BLaER1 treated with 17β-estradiol and CSF1 and Interleukin-3, amounts not matched to agents 10 nM and 100 nM (cell line): ENCODE measurements at regions not wholly inside any gene's neighbourhood (a gene's known extent, or its start where the extent isn't known, plus 50 kb on each side); places are given as distances from the start of the nearest gene placed in this dataset.

Experiments
- H3K27ac ChIP-seq, 11 experiments: shearing (Covaris generic); formaldehyde crosslinking; 2 replicates each; pipeline ENCODE4 v1.8.1; 2022
- H3K27me3 ChIP-seq, 11 experiments: shearing (Covaris generic); formaldehyde crosslinking; 2 replicates each; pipeline ENCODE4 v1.8.1; 2022
- H3K36me3 ChIP-seq, 11 experiments: shearing (Covaris generic); formaldehyde crosslinking; 2 replicates each; pipeline ENCODE4 v1.8.1; 2022
- H3K4me1 ChIP-seq, 10 experiments: shearing (Covaris generic); formaldehyde crosslinking; 2 replicates each; pipeline ENCODE4 v1.8.1; 2022
- H3K4me2 ChIP-seq, 11 experiments: shearing (Covaris generic); formaldehyde crosslinking; 2 replicates each; pipeline ENCODE4 v1.8.1; 2022
- H3K4me3 ChIP-seq, 10 experiments: shearing (Covaris generic); formaldehyde crosslinking; 2 replicates each; pipeline ENCODE4 v1.8.1; 2022
- H3K9ac ChIP-seq, 11 experiments: shearing (Covaris generic); formaldehyde crosslinking; 2 replicates each; pipeline ENCODE4 v1.8.1; 2022
- H3K9me3 ChIP-seq, 11 experiments: shearing (Covaris generic); formaldehyde crosslinking; replicated peaks in 1 of 11; 2 replicates each; pipeline ENCODE4 v1.8.1; 2022
- H4K20me1 ChIP-seq, 11 experiments: shearing (Covaris generic); formaldehyde crosslinking; 2 replicates each; pipeline ENCODE4 v1.8.1; 2022
- Cebpa-rat ChIP-seq, 11 experiments: shearing (Covaris generic); IDR thresholded peaks; 2 replicates each; pipeline ENCODE4 v1.8.1; 2022

- H3K36me3 ChIP-seq: no peaks in the 10 kb centered on the region
- TF ChIP-seq Cebpa-rat (IDR thresholded peaks at IDR 0.05): no peak
- H3K4me2 ChIP-seq: no peak overlapping the region
- no peaks in the 10 kb centered on the region for H3K4me1 ChIP-seq
- H3K4me3 ChIP-seq: no peak overlapping the region
- H4K20me1 ChIP-seq: no peaks in the 10 kb centered on the region
- H3K9ac ChIP-seq: no peak overlapping the region
- no peaks in the 10 kb centered on the region for H3K27me3 ChIP-seq
- H3K27ac ChIP-seq: no peak overlapping the region
- peaks cover 0 to 9% (median 0%) of the 10 kb centered on the region in 11 experiments; a peak in 2 of 22 replicates for H3K9me3 ChIP-seq
Observed at GRCh38 chr4:62293551-62293950, 1093.4 kb downstream of the ADGRL3 start.

GRCh38 chr4:62292911-62293310 lies 1092.8 kb downstream of the ADGRL3 start:
- H3K9me3 ChIP-seq: peaks cover 0 to 9% (median 0%) of the 10 kb centered on the region in 11 experiments; a peak in 2 of 22 replicates
- no peak overlapping the region for H3K4me3 ChIP-seq
- no peaks in the 10 kb centered on the region for H3K4me1 ChIP-seq
- no peak overlapping the region for H3K27ac ChIP-seq
- H3K9ac ChIP-seq: no peak overlapping the region
- H4K20me1 ChIP-seq: no peaks in the 10 kb centered on the region
- no peak overlapping the region for H3K4me2 ChIP-seq
- H3K27me3 ChIP-seq: no peaks in the 10 kb centered on the region
- TF ChIP-seq Cebpa-rat (IDR thresholded peaks at IDR 0.05): no peak
- H3K36me3 ChIP-seq: no peaks in the 10 kb centered on the region

- Histone ChIP-seq H3K27me3 (no peaks in the 10 kb centered on the region), H3K4me2 (no peak overlapping the region), H3K4me1 (no peaks in the 10 kb centered on the region), H3K4me3 (no peak overlapping the region), H3K27ac (no peak overlapping the region), H3K36me3 (no peaks in the 10 kb centered on the region), H3K9ac (no peak overlapping the region), H3K9me3 (no peaks in the 10 kb centered on the region), H4K20me1 (no peaks in the 10 kb centered on the region)
- no peak for TF ChIP-seq Cebpa-rat (IDR thresholded peaks at IDR 0.05)
Observed at GRCh38 chr4:62288808-62289541, 1088.8 kb downstream of the ADGRL3 start.

- H3K9me3 ChIP-seq: no peaks in the 10 kb centered on the region
- no peak for TF ChIP-seq Cebpa-rat (IDR thresholded peaks at IDR 0.05)
- no peak overlapping the region for H3K9ac ChIP-seq
- H3K36me3 ChIP-seq: no peaks in the 10 kb centered on the region
- H3K4me2 ChIP-seq: no peak overlapping the region
- no peak overlapping the region for H3K4me3 ChIP-seq
- H3K4me1 ChIP-seq: no peaks in the 10 kb centered on the region
- no peak overlapping the region for H3K27ac ChIP-seq
- H4K20me1 ChIP-seq: no peaks in the 10 kb centered on the region
- no peaks in the 10 kb centered on the region for H3K27me3 ChIP-seq
Observed at GRCh38 chr4:62285026-62285425, 1084.9 kb downstream of the ADGRL3 start.

- H3K4me3 ChIP-seq: no peak overlapping the region
- no peaks in the 10 kb centered on the region for H3K4me1 ChIP-seq
- no peak overlapping the region for H3K9ac ChIP-seq
- H4K20me1 ChIP-seq: no peaks in the 10 kb centered on the region
- H3K27ac ChIP-seq: no peak overlapping the region
- H3K9me3 ChIP-seq: no peaks in the 10 kb centered on the region
- no peak overlapping the region for H3K4me2 ChIP-seq
- no peak for TF ChIP-seq Cebpa-rat (IDR thresholded peaks at IDR 0.05)
- no peaks in the 10 kb centered on the region for H3K27me3 ChIP-seq
- no peaks in the 10 kb centered on the region for H3K36me3 ChIP-seq
Observed at GRCh38 chr4:62279689-62280088, 1079.6 kb downstream of the ADGRL3 start.

- no peaks in the 10 kb centered on the region for H3K9me3 ChIP-seq
- no peaks in the 10 kb centered on the region for H3K27me3 ChIP-seq
- no peaks in the 10 kb centered on the region for H3K4me1 ChIP-seq
- no peaks in the 10 kb centered on the region for H3K36me3 ChIP-seq
- no peak overlapping the region for H3K4me3 ChIP-seq
- H3K9ac ChIP-seq: no peak overlapping the region
- no peaks in the 10 kb centered on the region for H4K20me1 ChIP-seq
- H3K27ac ChIP-seq: no peak overlapping the region
- no peak for TF ChIP-seq Cebpa-rat (IDR thresholded peaks at IDR 0.05)
- H3K4me2 ChIP-seq: no peak overlapping the region
Observed at GRCh38 chr4:62275470-62275869, 1075.3 kb downstream of the ADGRL3 start.

GRCh38 chr4:62274782-62275181 lies 1074.7 kb downstream of the ADGRL3 start:
- Histone ChIP-seq H3K27ac (no peak overlapping the region), H3K36me3 (no peaks in the 10 kb centered on the region), H4K20me1 (no peaks in the 10 kb centered on the region), H3K9me3 (no peaks in the 10 kb centered on the region), H3K9ac (no peak overlapping the region), H3K27me3 (no peaks in the 10 kb centered on the region), H3K4me2 (no peak overlapping the region), H3K4me1 (no peaks in the 10 kb centered on the region), H3K4me3 (no peak overlapping the region)
- TF ChIP-seq Cebpa-rat (IDR thresholded peaks at IDR 0.05): no peak

- no peak for TF ChIP-seq Cebpa-rat (IDR thresholded peaks at IDR 0.05)
- Histone ChIP-seq H3K4me2 (no peak overlapping the region), H3K4me3 (no peak overlapping the region), H3K36me3 (no peaks in the 10 kb centered on the region), H3K9me3 (no peaks in the 10 kb centered on the region), H3K27me3 (no peaks in the 10 kb centered on the region), H4K20me1 (no peaks in the 10 kb centered on the region), H3K4me1 (no peaks in the 10 kb centered on the region), H3K27ac (no peak overlapping the region), H3K9ac (no peak overlapping the region)
Observed at GRCh38 chr4:62271107-62271506, 1071.0 kb downstream of the ADGRL3 start.

GRCh38 chr4:62269918-62270317 lies 1069.8 kb downstream of the ADGRL3 start:
- no peak overlapping the region for H3K4me2 ChIP-seq
- H3K9ac ChIP-seq: no peak overlapping the region
- H4K20me1 ChIP-seq: no peaks in the 10 kb centered on the region
- H3K27ac ChIP-seq: no peak overlapping the region
- H3K4me1 ChIP-seq: no peaks in the 10 kb centered on the region
- no peaks in the 10 kb centered on the region for H3K36me3 ChIP-seq
- no peaks in the 10 kb centered on the region for H3K27me3 ChIP-seq
- no peak overlapping the region for H3K4me3 ChIP-seq
- TF ChIP-seq Cebpa-rat (IDR thresholded peaks at IDR 0.05): no peak
- no peaks in the 10 kb centered on the region for H3K9me3 ChIP-seq

GRCh38 chr4:62263454-62263853 lies 1063.3 kb downstream of the ADGRL3 start:
- Histone ChIP-seq H3K27ac (no peak overlapping the region), H4K20me1 (no peaks in the 10 kb centered on the region), H3K9me3 (no peaks in the 10 kb centered on the region), H3K4me2 (no peak overlapping the region), H3K36me3 (no peaks in the 10 kb centered on the region), H3K9ac (no peak overlapping the region), H3K4me1 (no peaks in the 10 kb centered on the region), H3K4me3 (no peak overlapping the region), H3K27me3 (no peaks in the 10 kb centered on the region)
- no peak for TF ChIP-seq Cebpa-rat (IDR thresholded peaks at IDR 0.05)
